HG03442 (cell line): ENCODE measurements at regions not wholly inside any gene's neighbourhood (a gene's known extent, or its start where the extent isn't known, plus 50 kb on each side); places are given as distances from the start of the nearest gene placed in this dataset.

Source experiments
- ATAC-seq: cut with Tn5 transposase; IDR thresholded peaks from one replicate; pipeline ENCODE4 v1.9.1; 2021; ENCODE audit warnings: mild to moderate bottlenecking, moderate library complexity; ENCODE audit not compliant: unreplicated experiment

DNA sequence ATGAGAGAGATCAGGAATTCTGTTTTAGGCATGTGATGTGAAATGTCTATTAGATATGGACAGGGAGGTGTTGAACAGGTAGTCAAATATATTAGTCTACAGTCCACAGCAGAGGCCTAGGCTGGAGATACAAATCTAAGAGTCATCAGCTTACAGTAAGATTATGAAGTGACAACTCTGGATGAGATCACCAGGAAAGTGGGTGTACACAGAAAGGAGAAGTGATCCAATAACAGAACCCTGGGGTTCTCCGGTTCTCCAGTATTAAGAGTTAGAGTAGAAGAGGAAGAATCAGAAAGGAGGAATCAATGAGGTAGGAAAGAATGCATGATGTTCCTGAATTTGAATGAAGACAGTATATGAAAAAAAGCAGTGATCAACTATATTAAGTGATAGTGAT is 362.3 kb downstream of the FIGN start:
- no peak for ATAC-seq

GRCh38 chr2:163370169-163370886 is 365.5 kb downstream of the FIGN start:
- no peak for ATAC-seq

GRCh38 chr2:163369111-163369510 is 366.7 kb downstream of the FIGN start:
- ATAC-seq: no peak

DNA sequence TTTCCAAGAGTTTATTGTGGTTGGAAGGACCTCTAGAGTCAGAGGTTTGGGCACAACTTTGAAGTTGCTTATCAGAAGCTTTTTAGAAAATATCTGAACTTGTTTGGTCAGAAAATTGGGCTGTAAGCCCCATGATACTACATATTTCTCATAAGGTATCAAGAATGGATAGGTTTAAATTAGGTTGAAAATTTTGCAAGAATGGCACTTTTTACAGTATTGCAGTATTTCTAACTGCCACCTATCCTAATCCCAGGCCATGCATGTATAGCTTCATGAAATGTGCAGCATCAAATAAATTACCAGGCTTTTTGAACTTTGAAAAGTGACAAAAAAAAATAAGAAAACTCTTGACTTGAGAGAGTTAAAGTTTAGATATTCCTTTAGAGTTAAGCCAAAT is 367.2 kb downstream of the FIGN start:
- no peak for ATAC-seq

GRCh38 chr2:163367825-163368582 is 367.8 kb downstream of the FIGN start:
- no peak for ATAC-seq

DNA sequence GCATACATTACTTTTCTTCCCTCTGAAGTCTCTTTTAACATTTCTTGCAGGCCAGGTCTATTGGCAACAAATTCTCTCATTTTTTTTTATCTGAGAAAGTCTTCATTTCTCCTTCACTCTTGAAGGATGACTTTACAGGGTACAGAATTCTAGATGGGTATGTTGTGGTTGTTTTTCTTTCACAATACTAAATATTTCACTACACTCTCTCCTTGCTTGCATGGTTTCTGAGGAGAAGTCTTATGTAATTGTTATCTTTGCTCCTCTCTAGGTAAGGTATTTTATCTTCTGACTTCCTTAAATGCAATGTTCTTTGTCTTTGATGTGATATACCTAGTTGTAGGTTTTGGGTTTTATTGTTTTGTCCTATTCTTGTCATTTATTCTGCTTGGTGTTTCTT is 371.1 kb downstream of the FIGN start:
- ATAC-seq: no peak

GRCh38 chr2:163353551-163353950 is 382.3 kb downstream of the FIGN start:
- no peak for ATAC-seq

DNA sequence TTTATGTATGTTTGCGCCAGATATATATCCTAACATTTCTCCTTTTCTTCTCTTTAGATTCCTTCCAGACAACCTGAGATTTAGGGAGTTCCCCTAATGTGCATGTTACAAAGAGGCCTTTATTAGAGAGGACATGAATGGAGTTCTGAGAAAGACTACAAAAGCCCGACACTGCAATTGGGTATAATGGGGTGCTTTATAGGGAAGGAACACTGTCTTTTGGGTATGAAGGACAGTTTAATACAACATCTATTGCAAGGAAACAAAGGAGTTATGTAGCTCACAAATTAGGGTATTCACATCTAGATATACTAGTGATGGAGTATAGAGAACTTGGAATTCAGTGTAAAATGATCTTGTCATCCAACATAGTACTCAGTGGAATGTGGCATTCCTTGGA is 383.8 kb downstream of the FIGN start:
- ATAC-seq: no peak

DNA sequence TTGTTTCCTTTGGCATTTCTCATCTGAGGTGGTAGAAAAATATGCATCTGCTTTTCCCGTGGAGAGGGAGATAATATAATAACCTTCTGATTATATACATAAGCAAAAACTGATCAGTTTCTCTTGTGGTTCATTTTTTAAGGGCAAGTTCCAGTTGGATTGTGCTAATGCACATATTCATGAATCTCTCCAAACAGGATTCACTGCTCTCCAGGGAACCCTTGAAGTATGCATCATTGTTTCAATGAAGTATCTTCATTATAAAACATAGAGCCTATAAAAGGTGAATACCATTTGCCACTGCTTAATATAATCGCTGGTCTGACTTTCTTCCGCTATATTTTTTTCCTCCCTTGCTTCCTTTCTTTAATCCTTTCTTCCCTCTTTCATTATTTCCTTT is 384.7 kb downstream of the FIGN start:
- ATAC-seq: no peak

DNA sequence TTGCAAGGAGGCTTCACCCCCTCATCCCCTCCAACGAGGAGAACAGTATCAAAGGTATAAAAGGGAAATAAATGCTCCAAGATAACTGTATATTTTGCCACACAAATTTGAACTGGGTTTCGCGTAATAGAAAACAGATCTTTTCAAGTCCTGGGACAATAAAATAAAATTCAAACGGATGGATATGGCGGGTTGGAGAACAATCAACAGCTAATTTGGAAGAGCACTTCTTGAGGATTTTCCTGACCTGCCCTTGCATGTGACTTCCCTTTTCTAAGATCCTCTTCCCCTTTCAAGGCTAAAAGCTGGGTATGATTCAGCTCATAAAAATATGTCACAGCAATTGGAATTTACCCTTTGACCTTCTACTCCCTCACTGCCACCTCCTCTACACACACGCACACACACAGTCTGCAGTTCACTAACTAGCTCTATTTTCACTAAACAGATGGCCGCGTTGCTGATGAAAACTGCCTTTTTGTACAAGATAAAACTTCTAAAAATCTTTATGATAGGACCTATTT is 386.9 kb downstream of the FIGN start:
- ATAC-seq: no peak

- no peak for ATAC-seq
Measured at GRCh38 chr2:163347982-163348856, 387.6 kb downstream of the FIGN start.

DNA sequence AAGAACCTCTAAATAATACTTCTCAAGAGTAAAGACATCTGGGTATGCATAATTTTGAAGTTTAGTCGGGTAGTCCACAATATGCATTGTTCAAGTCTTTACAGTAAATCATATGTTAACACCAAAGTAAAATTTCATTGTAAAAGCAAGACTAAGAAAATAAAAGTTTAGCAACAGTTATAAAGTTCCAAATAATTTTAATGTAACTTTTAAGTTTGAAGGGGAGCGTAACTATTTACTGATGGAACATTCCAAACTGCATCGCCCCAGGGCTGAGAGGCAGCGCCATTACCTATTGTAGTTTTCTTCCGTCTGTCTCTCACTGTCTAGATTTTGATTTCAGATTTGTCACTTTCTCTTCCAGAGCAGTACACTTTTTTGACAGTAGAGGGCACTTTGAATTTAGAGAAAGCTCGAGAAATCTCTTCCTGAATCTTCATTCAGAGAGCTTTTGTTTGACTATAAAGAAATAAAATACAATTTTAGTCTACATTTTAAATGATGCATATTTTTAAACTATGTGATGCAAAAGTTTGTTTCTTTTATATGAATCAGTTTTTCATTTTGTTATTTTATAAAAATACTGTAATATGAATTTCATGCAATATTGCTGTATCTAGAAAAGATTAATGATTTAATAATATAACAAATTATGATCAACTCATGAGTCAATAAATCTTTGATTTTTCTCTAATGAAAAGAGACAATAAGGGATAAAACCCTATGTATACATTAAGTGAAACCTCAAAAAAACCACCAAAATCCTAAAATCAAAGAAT is 389.8 kb downstream of the FIGN start:
- ATAC-seq: peak; percentile 91

- no peak for ATAC-seq
Measured at GRCh38 chr2:163343316-163343715, 392.5 kb downstream of the FIGN start.

DNA sequence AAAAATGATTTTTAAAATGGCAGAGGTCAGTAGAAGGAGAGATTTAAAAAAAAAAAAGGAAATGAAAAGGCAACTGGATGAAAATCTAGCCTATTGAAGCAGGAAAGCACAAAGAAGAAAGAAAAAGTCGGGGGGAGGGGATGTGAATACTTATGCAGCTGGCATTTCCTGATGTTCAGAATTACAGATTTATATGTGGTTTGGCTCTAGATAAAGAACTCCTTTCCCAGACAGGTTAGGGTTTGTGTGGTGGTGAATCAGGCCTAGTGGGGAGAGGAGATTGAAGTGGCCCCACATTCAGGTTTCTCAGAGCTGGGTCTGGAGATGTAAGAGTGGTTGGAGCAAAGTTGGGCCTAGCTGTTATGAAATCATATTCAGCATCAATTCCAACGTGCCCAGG is 394.4 kb downstream of the FIGN start:
- ATAC-seq: no peak

DNA sequence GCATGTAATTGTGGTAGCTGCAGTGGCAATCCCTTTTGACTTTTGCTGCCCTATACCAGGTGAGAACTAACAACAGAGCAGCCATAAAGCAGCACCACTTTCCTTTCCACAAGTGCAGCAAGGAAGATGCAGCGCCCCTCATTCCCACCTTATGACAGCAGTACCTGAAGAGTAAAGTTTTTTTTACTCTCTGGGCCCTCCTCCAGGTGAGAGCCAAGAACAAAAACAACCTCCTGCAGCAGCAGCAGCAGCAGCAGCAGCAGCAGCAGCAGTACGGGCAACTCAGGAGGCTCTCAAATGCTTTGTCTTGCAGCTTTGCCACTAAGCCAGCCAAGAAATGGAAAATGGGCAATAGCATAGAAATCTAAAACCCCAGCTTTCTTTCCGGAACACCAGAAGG is 397.5 kb downstream of the FIGN start:
- no peak for ATAC-seq

DNA sequence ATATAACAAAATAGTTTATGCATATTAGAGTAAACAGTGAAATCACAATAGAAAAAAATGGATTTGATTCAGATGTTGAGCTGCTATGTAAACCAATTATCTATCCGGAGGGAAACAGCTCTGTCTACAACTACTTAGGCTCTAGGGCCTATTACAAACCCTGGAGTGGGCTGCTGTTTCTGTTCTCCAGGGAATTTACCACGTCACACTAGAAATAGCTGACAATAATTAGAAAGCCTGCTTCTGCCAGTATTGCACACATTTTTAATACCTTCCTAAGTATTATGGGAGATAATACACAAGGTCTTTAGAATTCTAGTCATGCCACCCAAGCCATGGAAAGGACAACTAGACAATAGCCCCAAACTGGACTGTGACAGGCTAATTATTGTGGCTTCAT is 411.1 kb downstream of the FIGN start:
- ATAC-seq: no peak

GRCh38 chr2:163319006-163319405 is 416.8 kb downstream of the FIGN start:
- ATAC-seq: no peak

DNA sequence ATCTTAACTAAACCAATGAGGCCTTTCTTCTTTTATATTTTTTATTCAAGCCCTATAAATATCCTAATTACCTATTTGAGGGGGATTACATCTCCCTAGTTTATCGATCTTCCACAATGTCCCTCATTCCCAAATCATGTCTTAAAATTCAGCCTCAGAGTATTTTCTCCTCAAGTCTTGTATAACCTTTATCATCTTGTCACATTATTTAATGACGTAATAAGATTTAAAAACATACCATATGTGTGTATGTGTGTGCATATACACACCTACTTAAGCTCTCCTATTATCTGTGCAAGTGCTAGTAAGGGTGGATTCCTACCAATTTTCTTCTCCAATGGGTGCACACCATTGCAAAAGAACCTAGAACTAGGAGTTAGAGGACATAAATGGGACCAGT is 421.1 kb downstream of the FIGN start:
- no peak for ATAC-seq

DNA sequence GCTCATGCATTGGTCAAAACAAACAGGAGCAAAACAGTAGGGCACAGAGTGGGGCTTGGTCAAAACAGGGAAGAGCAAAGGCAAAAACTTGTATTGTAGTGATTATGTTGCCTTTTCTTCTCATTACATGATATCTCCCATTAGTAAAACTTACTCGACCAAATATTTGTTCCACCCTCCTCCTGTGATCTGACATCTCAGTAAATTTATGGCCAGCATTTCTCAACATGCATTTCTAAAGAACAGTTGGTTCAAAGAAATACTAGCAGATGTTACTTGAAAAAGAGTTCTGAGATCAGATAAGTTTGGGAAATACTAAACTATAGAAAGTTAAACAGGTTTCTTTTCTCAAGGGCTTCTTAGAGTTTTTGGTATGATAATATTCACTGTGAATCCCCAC is 423.1 kb downstream of the FIGN start:
- no peak for ATAC-seq

GRCh38 chr2:163306647-163307046 is 429.2 kb downstream of the FIGN start:
- no peak for ATAC-seq

DNA sequence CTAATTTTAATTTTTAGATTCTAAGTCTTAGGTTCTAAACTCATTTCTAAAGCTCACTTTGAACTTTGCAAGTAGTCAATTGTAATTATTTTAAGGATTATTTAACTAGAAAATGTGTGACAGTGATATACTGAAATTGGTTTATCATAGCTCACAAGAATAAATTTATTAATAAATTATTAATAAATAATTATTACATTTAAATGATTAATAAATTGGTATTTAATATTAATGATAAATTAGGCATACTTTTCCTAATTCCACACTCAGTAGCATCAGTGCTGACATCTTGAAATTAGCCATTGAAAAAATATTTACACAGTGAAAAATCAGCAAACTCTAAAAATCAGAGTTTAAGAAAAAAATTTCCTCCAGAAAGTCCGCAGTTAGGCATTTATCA is 433.7 kb downstream of the FIGN start:
- no peak for ATAC-seq
